Endothelial cell of hepatic sinusoid (primary cell): ENCODE measurements at regions not wholly inside any gene's neighbourhood (a gene's known extent, or its start where the extent isn't known, plus 50 kb on each side); places are given as distances from the start of the nearest gene placed in this dataset.

Experiments used
- in situ Hi-C: cut with HindIII; loops from 2 replicates; pipeline ENCODE4 v1.10.0; 2017; ENCODE audit warnings: low sequenced_read_pairs

GRCh38 chr9:129391221-129391661, 213.2 kb upstream of the IER5L start:
- in situ Hi-C loops, result no loop called here

GRCh38 chr9:129390541-129390940, 212.5 kb upstream of the IER5L start:
- in situ Hi-C loops, result no loop called here

- in situ Hi-C loops, result no loop called here
These were observed 209.8 kb upstream of the IER5L start for GRCh38 chr9:129387822-129388221.

GRCh38 chr9:129386812-129387177, 208.7 kb upstream of the IER5L start:
- in situ Hi-C loops, result no loop called here

GRCh38 chr9:129385211-129385934, 207.3 kb upstream of the IER5L start:
- in situ Hi-C loops, result no loop called here

- in situ Hi-C loops, result no loop called here
These were observed 206.6 kb upstream of the IER5L start for GRCh38 chr9:129384491-129385210.

GRCh38 chr9:129383561-129384490, 205.8 kb upstream of the IER5L start:
- in situ Hi-C loops, result no loop called here

GRCh38 chr9:129383019-129383560, 205.0 kb upstream of the IER5L start:
- in situ Hi-C loops, result no loop called here

GRCh38 chr9:129382281-129383018, 204.4 kb upstream of the IER5L start:
- in situ Hi-C loops, result no loop called here

- in situ Hi-C loops, result no loop called here
These were observed 203.5 kb upstream of the IER5L start for GRCh38 chr9:129381481-129381957.

GRCh38 chr9:129380961-129381401, 202.9 kb upstream of the IER5L start:
- in situ Hi-C loops, result no loop called here

GRCh38 chr9:129379886-129380285, 201.8 kb upstream of the IER5L start:
- in situ Hi-C loops, result loop anchor here (10.0 kb wide), 1 partner anchor 245 kb away; the partner anchor contains the start of genes C9orf50 and NTMT1

GRCh38 chr9:129379181-129379836, 201.2 kb upstream of the IER5L start:
- in situ Hi-C loops, result loop anchor here (10.0 kb wide), 1 partner anchor 245 kb away; the partner anchor contains the start of genes C9orf50 and NTMT1

GRCh38 chr9:129377931-129378661, 200.0 kb upstream of the IER5L start:
- in situ Hi-C loops, result loop anchor here (10.0 kb wide), 1 partner anchor 247 kb away; the partner anchor contains the start of genes C9orf50 and NTMT1

- in situ Hi-C loops, result loop anchor here (10.0 kb wide), 1 partner anchor 248 kb away; the partner anchor contains the start of genes C9orf50 and NTMT1
These were observed 199.1 kb upstream of the IER5L start for GRCh38 chr9:129377181-129377580.

- in situ Hi-C loops, result loop anchor here (10.0 kb wide), 1 partner anchor 249 kb away; the partner anchor contains the start of genes C9orf50 and NTMT1
These were observed 197.8 kb upstream of the IER5L start for GRCh38 chr9:129375845-129376244.

GRCh38 chr9:129374651-129375050, 196.6 kb upstream of the IER5L start:
- in situ Hi-C loops, result loop anchor here (10.0 kb wide), 1 partner anchor 250 kb away; the partner anchor contains the start of genes C9orf50 and NTMT1

GRCh38 chr9:129374231-129374630, 196.2 kb upstream of the IER5L start:
- in situ Hi-C loops, result loop anchor here (10.0 kb wide), 1 partner anchor 251 kb away; the partner anchor contains the start of genes C9orf50 and NTMT1
